HG03039 (cell line): ENCODE measurements at regions not wholly inside any gene's neighbourhood (a gene's known extent, or its start where the extent isn't known, plus 50 kb on each side); places are given as distances from the start of the nearest gene placed in this dataset.
"Not testable (repeated sequence)": the region's sequence is repeated elsewhere in the genome, so short reads cannot be mapped to it uniquely, and the experiment has no call there.

Source experiments
- ATAC-seq: cut with Tn5 transposase; IDR thresholded peaks from one replicate; pipeline ENCODE4 v1.9.1; 2021; ENCODE audit warnings: mild to moderate bottlenecking, moderate library complexity; ENCODE audit not compliant: unreplicated experiment

GRCh38 chr6:166705069-166705468 lies 78.0 kb upstream of the RPS6KA2 start:
- ATAC-seq = no peak

GRCh38 chr6:166704171-166704570 lies 77.1 kb upstream of the RPS6KA2 start:
- ATAC-seq = no peak

GRCh38 chr6:166703149-166703710 lies 76.2 kb upstream of the RPS6KA2 start:
- no peak for ATAC-seq

- ATAC-seq = not testable (repeated sequence)
These were observed 74.4 kb upstream of the RPS6KA2 start for GRCh38 chr6:166701424-166701823.

GRCh38 chr6:166700871-166701270 lies 73.8 kb upstream of the RPS6KA2 start:
- ATAC-seq = not testable (repeated sequence)

GRCh38 chr6:166697113-166697512 lies 70.1 kb upstream of the RPS6KA2 start:
- ATAC-seq = no peak

GRCh38 chr6:166693880-166694279 lies 66.8 kb upstream of the RPS6KA2 start:
- no peak for ATAC-seq

GRCh38 chr6:166692723-166693302 lies 65.8 kb upstream of the RPS6KA2 start:
- no peak for ATAC-seq

- ATAC-seq = no peak
These were observed 64.7 kb upstream of the RPS6KA2 start for GRCh38 chr6:166691746-166692145.

GRCh38 chr6:166691199-166691598 lies 64.1 kb upstream of the RPS6KA2 start:
- no peak for ATAC-seq

GRCh38 chr6:166689687-166690086 lies 62.6 kb upstream of the RPS6KA2 start:
- ATAC-seq = no peak

GRCh38 chr6:166688901-166689300 lies 61.9 kb upstream of the RPS6KA2 start:
- ATAC-seq = no peak

GRCh38 chr6:166687879-166688205 lies 60.8 kb upstream of the RPS6KA2 start:
- no peak for ATAC-seq

GRCh38 chr6:166687070-166687878 lies 60.2 kb upstream of the RPS6KA2 start:
- ATAC-seq = no peak

- ATAC-seq = no peak
These were observed 59.3 kb upstream of the RPS6KA2 start for GRCh38 chr6:166686317-166686716.

GRCh38 chr6:166684866-166685265 lies 57.8 kb upstream of the RPS6KA2 start:
- ATAC-seq = no peak

GRCh38 chr6:166684170-166684569 lies 57.1 kb upstream of the RPS6KA2 start:
- ATAC-seq = no peak

- no peak for ATAC-seq
These were observed 56.4 kb upstream of the RPS6KA2 start for GRCh38 chr6:166683477-166683876.

- ATAC-seq = no peak
These were observed 52.5 kb upstream of the RPS6KA2 start for GRCh38 chr6:166679566-166679965.

- no peak for ATAC-seq
These were observed 51.4 kb upstream of the RPS6KA2 start for GRCh38 chr6:166678426-166678825.

GRCh38 chr6:166677941-166678340 lies 50.9 kb upstream of the RPS6KA2 start:
- no peak for ATAC-seq
